ENCODE measurements at regions not wholly inside any gene's neighbourhood (a gene's known extent, or its start where the extent isn't known, plus 50 kb on each side); places are given as distances from the start of the nearest gene placed in this dataset.

- TF ChIP-seq CTCF (conservative IDR thresholded peaks at IDR 0.05; ENCODE audit: low read length) = no peak
- TF ChIP-seq EZH2phosphoT487 (IDR thresholded peaks at IDR 0.05; ENCODE audit: borderline replicate concordance, low read depth, low read length) = no peak
These were observed 252.8 kb downstream of the CAAP1 start for GRCh38 chr9:26639761-26640160.

All from OCI-LY7 (cell line).